ENCODE measurements at regions not wholly inside any gene's neighbourhood (a gene's known extent, or its start where the extent isn't known, plus 50 kb on each side); places are given as distances from the start of the nearest gene placed in this dataset.

GRCh38 chr13:109509154-109509900, 277.1 kb downstream of the IRS2 start:
- peak in 1 of 3 donors; percentile 5 for DNase-seq

GRCh38 chr13:109500146-109500773, 286.1 kb downstream of the IRS2 start:
- no peak for DNase-seq

GRCh38 chr13:109497917-109498316, 288.5 kb downstream of the IRS2 start:
- DNase-seq, result no peak

- no peak for DNase-seq
Measured at GRCh38 chr13:109496216-109496615, 290.2 kb downstream of the IRS2 start.

- DNase-seq, result no peak
Measured at GRCh38 chr13:109494925-109495369, 291.4 kb downstream of the IRS2 start.

GRCh38 chr13:109485136-109485794, 301.1 kb downstream of the IRS2 start:
- DNase-seq, result no peak

- peak; percentile 4 to 26 (median 16) for DNase-seq
Measured at GRCh38 chr13:109483284-109483683, 303.1 kb downstream of the IRS2 start.

- DNase-seq, result peak; percentile 55 to 65 (median 63)
Measured at GRCh38 chr13:109481040-109481439, 305.3 kb downstream of the IRS2 start.

GRCh38 chr13:109480011-109480955, 306.1 kb downstream of the IRS2 start:
- peak; percentile 62 to 75 (median 75) for DNase-seq

- no peak for DNase-seq
Measured at GRCh38 chr13:109479534-109479933, 306.8 kb downstream of the IRS2 start.

- no peak for DNase-seq
Measured at GRCh38 chr13:109476001-109476400, 310.4 kb downstream of the IRS2 start.

- DNase-seq, result no peak
Measured at GRCh38 chr13:109468123-109468522, 318.3 kb downstream of the IRS2 start.

- DNase-seq, result no peak
Measured at GRCh38 chr13:109465148-109465547, 321.2 kb downstream of the IRS2 start.

- peak in 2 of 3 donors; percentile 10 to 14 for DNase-seq
Measured at GRCh38 chr13:109454167-109454917, 332.0 kb downstream of the IRS2 start.

- DNase-seq, result no peak
Measured at GRCh38 chr13:109451726-109452125, 334.7 kb downstream of the IRS2 start.

- no peak for DNase-seq
Measured at GRCh38 chr13:109448629-109449028, 337.8 kb downstream of the IRS2 start.

GRCh38 chr13:109447667-109448066, 338.7 kb downstream of the IRS2 start:
- no peak for DNase-seq

- no peak for DNase-seq
Measured at GRCh38 chr13:109440320-109440719, 346.1 kb downstream of the IRS2 start.

GRCh38 chr13:109439813-109440212, 346.6 kb downstream of the IRS2 start:
- DNase-seq, result no peak

GRCh38 chr13:109436841-109437240, 349.5 kb downstream of the IRS2 start:
- DNase-seq, result peak in 1 of 3 donors; percentile 12

GRCh38 chr13:109436055-109436622, 350.2 kb downstream of the IRS2 start:
- no peak for DNase-seq

- no peak for DNase-seq
Measured at GRCh38 chr13:109431217-109431616, 355.2 kb downstream of the IRS2 start.

Data from suppressor macrophage treated with lipopolysaccharide for 1 hour (primary cell).